ENCODE measurements at regions not wholly inside any gene's neighbourhood (a gene's known extent, or its start where the extent isn't known, plus 50 kb on each side); places are given as distances from the start of the nearest gene placed in this dataset.
"Not testable (repeated sequence)": the region's sequence is repeated elsewhere in the genome, so short reads cannot be mapped to it uniquely, and the experiment has no call there.

GRCh38 chr12:131447636-131448035 lies 263.3 kb upstream of the SFSWAP start:
- DNase-seq, result not testable (repeated sequence)

- no peak for DNase-seq
Observed at GRCh38 chr12:131448254-131448795, 262.6 kb upstream of the SFSWAP start.

GRCh38 chr12:131449027-131449426 lies 261.9 kb upstream of the SFSWAP start:
- no peak for DNase-seq

DNA sequence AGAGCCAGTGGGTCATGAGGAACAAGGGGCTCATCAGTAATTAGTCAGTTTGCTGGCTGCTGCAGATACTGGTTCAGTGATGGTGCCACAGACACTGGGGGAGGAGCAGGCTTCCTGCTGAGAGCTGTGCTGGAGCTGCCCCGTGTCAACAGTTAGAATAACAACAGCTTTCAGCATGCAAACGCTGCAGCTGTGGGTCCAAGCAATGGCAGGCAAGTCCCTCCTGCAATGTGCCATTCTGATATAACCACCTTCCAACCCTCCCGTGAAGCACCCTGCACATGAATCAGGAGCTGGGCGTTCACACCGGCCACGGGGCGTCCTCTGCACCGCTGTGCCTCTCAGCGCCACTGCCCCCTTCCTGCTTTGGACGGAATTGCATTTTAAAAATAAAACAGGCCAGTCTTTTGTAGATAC lies 258.4 kb upstream of the SFSWAP start:
- DNase-seq, result no peak

- peak in 3 of 58 donors; percentile 18 to 41 (median 39) for DNase-seq
Observed at GRCh38 chr12:131454418-131455217, 256.3 kb upstream of the SFSWAP start.

DNA sequence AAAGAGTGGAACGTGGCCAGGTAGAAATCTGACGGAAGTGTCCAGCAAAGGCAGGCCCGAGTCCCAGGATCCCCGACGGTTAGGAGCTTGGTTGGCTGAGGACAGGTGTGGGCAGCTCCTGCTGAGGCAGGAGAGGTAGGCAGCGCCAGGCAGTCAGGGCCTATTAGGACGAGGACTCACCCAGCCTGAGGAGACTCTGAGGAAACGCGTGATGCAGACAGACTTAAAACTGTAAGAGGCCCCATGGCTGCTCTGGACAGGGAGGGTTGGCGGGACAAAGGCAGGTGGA lies 255.7 kb upstream of the SFSWAP start:
- DNase-seq, result no peak

GRCh38 chr12:131455581-131456110 lies 255.2 kb upstream of the SFSWAP start:
- DNase-seq, result no peak

- DNase-seq, result no peak
Observed at GRCh38 chr12:131456301-131457027, 254.4 kb upstream of the SFSWAP start.

GRCh38 chr12:131457028-131457310 lies 253.9 kb upstream of the SFSWAP start:
- no peak for DNase-seq

DNA sequence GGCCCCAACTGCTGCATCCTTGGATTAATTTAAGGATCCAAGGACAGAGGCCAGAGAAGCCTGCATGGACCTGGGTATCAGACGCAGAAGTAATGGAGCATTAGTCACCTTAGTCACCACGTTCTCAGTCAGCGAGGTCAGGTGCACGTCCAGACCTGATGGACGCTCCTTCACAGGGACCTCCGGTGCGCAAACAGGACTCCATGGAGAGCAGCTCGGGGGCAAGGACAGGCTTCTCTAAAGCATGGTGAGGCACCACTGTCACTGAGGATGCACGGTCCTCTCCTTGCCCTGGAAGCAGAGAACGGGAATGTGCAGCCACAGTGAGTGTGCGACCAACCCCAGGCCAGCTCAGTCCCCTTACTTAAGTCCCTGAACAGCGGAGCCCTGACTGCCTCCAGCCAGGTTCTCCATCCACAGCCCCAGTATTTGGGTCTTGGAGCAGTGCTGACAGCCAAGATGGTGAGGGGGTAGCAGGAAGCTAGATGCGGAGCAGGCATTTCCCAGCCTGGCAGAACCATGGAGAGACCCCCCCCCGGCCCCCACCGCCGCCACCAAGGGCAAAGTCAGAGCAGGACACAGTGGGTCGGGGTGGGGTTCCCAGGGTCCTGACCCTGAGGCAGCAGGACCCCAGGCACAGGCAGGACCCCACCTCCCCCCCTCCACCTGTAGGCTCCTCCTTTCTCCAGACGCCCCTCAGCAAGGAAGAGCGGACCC lies 253.4 kb upstream of the SFSWAP start:
- DNase-seq, result no peak

GRCh38 chr12:131458048-131458374 lies 252.9 kb upstream of the SFSWAP start:
- DNase-seq, result no peak

DNA sequence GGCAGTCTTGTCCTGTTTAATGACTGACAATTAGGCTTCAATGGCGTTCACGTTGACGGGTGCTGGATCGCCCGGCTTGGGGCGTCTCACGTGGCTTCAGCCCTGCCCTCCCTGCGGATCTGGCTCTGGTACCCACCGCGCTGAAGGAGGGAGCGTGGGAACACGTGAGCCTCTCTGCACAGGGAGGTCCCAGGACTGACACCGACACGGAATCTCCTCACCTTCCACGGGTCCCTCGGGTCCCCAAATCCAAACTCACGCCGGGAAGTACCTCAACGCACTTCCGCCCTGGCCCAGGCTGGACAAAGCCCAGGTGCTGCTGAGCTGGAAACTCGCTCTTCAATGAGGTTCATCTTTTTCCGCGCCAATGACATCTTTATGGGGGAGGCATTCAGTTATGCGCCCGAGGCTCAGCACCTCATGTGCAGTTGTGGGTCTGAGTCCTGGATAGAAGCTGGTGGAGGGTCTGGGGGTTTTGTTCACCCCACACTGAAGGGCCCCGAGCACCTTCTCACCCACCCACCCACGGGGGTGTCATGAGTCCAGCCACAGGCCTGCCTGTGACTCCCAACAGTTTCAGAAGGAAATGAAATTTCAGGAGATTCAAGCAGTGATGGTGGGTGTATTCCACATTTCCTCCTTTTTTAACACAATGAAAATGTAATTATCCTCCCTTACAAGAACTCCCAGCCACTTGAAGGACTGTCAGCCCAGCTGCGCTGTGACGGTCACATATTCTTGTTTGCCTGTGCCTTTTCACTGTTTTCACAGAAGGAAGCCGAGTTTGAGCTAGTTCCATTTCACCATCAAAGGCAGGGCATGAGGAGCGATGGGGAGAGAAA lies 251.7 kb upstream of the SFSWAP start:
- DNase-seq, result peak in 2 of 58 donors; percentile 6 to 22

GRCh38 chr12:131459773-131460365 lies 251.0 kb upstream of the SFSWAP start:
- DNase-seq, result no peak

DNA sequence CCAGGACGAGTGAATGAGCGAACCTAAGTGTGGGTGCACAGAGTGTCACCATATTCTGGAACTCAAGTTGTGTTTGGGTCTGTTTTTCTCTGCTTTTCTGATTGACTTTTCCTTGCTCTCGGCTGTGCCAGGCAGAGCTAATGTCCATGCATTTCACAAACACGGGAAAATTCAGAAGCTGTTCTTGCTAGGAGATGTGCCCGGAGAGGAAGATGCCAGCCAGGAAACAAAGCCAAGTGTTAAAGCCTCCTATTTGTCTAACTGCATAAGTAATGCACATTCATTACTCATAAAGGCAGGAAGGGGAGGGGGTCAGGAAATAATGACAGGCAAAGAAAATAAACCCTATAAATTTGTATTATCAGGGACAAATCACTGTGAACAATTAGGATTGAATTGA lies 250.4 kb upstream of the SFSWAP start:
- DNase-seq, result peak in 8 of 58 donors; percentile 3 to 45 (median 19)

- DNase-seq, result no peak
Observed at GRCh38 chr12:131461096-131461495, 249.8 kb upstream of the SFSWAP start.

DNA sequence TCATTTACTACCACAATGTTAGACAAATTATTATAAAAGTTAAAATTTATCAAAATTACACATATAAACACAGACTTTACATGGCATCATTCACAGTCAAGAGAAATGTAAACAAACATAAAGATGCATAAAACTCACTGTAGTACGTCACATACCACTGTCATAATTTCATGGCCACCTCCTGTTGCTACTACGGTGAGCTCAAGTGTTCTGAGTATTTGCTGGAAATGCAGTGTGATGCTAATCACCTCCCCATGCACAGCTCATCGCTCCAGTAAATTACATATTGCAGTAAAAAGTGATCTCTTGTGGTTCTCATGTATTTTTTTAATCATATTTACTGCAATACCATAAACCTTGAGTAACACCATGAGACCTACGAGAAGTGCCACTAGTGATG lies 247.7 kb upstream of the SFSWAP start:
- no peak for DNase-seq

GRCh38 chr12:131464081-131464480 lies 246.8 kb upstream of the SFSWAP start:
- no peak for DNase-seq

GRCh38 chr12:131466306-131466705 lies 244.6 kb upstream of the SFSWAP start:
- no peak for DNase-seq

DNA sequence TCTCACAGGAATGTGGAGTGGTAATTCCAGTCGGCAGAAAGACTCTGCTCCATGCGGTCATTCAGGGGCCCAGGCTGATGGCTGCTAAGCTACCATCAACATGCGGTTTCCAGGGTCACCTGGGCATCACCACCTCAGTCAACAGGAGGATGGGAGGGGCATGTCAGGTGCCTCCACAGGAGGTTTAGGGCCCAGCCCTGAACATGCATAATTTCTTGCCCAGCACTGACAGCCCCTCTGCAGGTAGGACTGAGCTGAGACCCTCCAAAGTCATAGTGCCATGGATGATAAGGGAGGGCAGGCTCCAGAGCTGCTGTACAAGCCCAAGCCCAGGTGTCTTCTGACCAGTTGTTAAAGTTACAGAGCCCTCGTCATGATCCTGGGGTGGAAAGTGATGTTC lies 244.0 kb upstream of the SFSWAP start:
- DNase-seq, result no peak

- no peak for DNase-seq
Observed at GRCh38 chr12:131468206-131468605, 242.7 kb upstream of the SFSWAP start.

GRCh38 chr12:131469945-131470344 lies 240.9 kb upstream of the SFSWAP start:
- DNase-seq, result not testable (repeated sequence)
